CD4-positive, alpha-beta T cell (primary cell): ENCODE measurements at regions not wholly inside any gene's neighbourhood (a gene's known extent, or its start where the extent isn't known, plus 50 kb on each side); places are given as distances from the start of the nearest gene placed in this dataset.

Source experiments
- ATAC-seq: fragments of 200-7000 bp; cut with Tn5 transposase; one replicate; pipeline ENCODE4 v1.10.0; 2022; ENCODE audit warnings: mild to moderate bottlenecking; ENCODE audit not compliant: poor library complexity
- CTCF ChIA-PET: fragments of 350-600 bp; sonication (Branson Sonifier 250); formaldehyde crosslinking; loops from one replicate; lab custom pipeline; 2021; ENCODE audit warnings: antibody characterized with exemption, inconsistent platforms; lab: Charles Lee
- POLR2A ChIA-PET: fragments of 350-600 bp; sonication (Branson Sonifier 250); formaldehyde crosslinking; loops from one replicate; lab custom pipeline; 2021; ENCODE audit warnings: antibody characterized with exemption, inconsistent platforms; lab: Charles Lee
- DNase-seq, 14 experiments: peaks; one replicate each; pipeline ENCODE4 v3.0.0-alpha.2; 2013 to 2020; ENCODE audit warnings: mixed read lengths in 2 of 14
- H3K27ac ChIP-seq, 2 donors: one replicate each; pipeline versions ENCODE4 v1.5.1 to v1.7.0; 2013; ENCODE audit warnings: low read length in 2 of 2, low read depth in 1 of 2, mild to moderate bottlenecking in 1 of 2
- H3K27me3 ChIP-seq, 2 experiments: 1 replicate in 1 of 2; 2 replicates in 1 of 2; pipeline versions ENCODE4 v1.6.1 to v1.7.0; 2013; ENCODE audit warnings: low read length in 2 of 2, control low read depth in 1 of 2, mild to moderate bottlenecking in 1 of 2, moderate library complexity in 1 of 2; ENCODE audit not compliant: insufficient read depth in 2 of 2, control insufficient read depth in 1 of 2
- H3K36me3 ChIP-seq: one replicate; pipeline ENCODE4 v1.6.1; 2013; ENCODE audit warnings: low read length, control low read depth; ENCODE audit not compliant: insufficient read depth
- H3K4me1 ChIP-seq: one replicate; pipeline ENCODE4 v1.6.1; 2013; ENCODE audit warnings: low read length, control low read depth; ENCODE audit not compliant: insufficient read depth
- H3K4me3 ChIP-seq: one replicate; pipeline ENCODE4 v1.5.1; 2013; ENCODE audit warnings: mild to moderate bottlenecking, low read length, moderate library complexity
- H3K9me3 ChIP-seq, 2 experiments: 1 replicate in 1 of 2; 2 replicates in 1 of 2; pipeline versions ENCODE4 v1.6.1 to v1.7.0; 2013; ENCODE audit warnings: low read length in 2 of 2, mild to moderate bottlenecking in 2 of 2, control low read depth in 1 of 2, moderate library complexity in 1 of 2; ENCODE audit not compliant: control insufficient read depth in 1 of 2, insufficient read depth in 1 of 2
- H3K27ac Mint-ChIP-seq: one replicate; pipeline ENCODE4 v1.8.0; 2020; ENCODE audit warnings: mixed read lengths
- H3K27me3 Mint-ChIP-seq: one replicate; pipeline ENCODE4 v1.8.0; 2021; ENCODE audit warnings: mixed read lengths
- H3K36me3 Mint-ChIP-seq: one replicate; pipeline ENCODE4 v1.8.0; 2021; ENCODE audit warnings: low read depth, mixed read lengths
- H3K4me1 Mint-ChIP-seq: one replicate; pipeline ENCODE4 v1.8.0; 2021; ENCODE audit warnings: low read depth, mixed read lengths
- H3K4me3 Mint-ChIP-seq: one replicate; pipeline ENCODE4 v1.8.0; 2020; ENCODE audit warnings: mild to moderate bottlenecking, mixed read lengths
- H3K9me3 Mint-ChIP-seq: one replicate; pipeline ENCODE4 v1.8.0; 2020; ENCODE audit warnings: mixed read lengths
- CTCF ChIP-seq: fragments of 200-600 bp; IDR thresholded peaks from one replicate; pipeline ENCODE4 v1.8.0; 2022; ENCODE audit warnings: antibody characterized with exemption, mild to moderate bottlenecking
- intact Hi-C, 2 experiments: fragments of 100-400 bp; cut with DNase I in 1 of 2; cut with micrococcal nuclease in 1 of 2; formaldehyde crosslinking; loops; one replicate each; pipeline versions ENCODE4 v1.15.1 to v1.9.0; 2023 to 2025; cut with DNase I, micrococcal nuclease

- Mint-ChIP-seq H3K4me1 (no peaks in the 10 kb centered on the region), H3K36me3 (no peaks in the 10 kb centered on the region), H3K27me3 (peaks cover 27% of the 10 kb centered on the region), H3K9me3 (no peaks in the 10 kb centered on the region), H3K4me3 (no peak overlapping the region), H3K27ac (no peak overlapping the region)
- Histone ChIP-seq H3K36me3 (no peaks in the 10 kb centered on the region), H3K4me3 (no peak overlapping the region), H3K27me3 (peaks cover 0 to 3% of the 10 kb centered on the region in 2 experiments), H3K9me3 (no peaks in the 10 kb centered on the region), H3K4me1 (no peaks in the 10 kb centered on the region), H3K27ac (no peak overlapping the region)
- ChIA-PET POLR2A (no interaction called here), CTCF (no interaction called here)
- TF ChIP-seq CTCF: no peak
- DNase-seq (no peak), ATAC-seq (no peak)
- intact Hi-C loops: no loop called here
These were observed 121.5 kb downstream of the CHST1 start for GRCh38 chr11:45543808-45544422.

- Histone ChIP-seq H3K4me3 (no peak overlapping the region), H3K4me1 (no peaks in the 10 kb centered on the region), H3K36me3 (no peaks in the 10 kb centered on the region), H3K9me3 (no peaks in the 10 kb centered on the region), H3K27me3 (peaks cover 0 to 3% of the 10 kb centered on the region in 2 experiments), H3K27ac (no peak overlapping the region)
- TF ChIP-seq CTCF: no peak
- no peak for ATAC-seq
- Mint-ChIP-seq H3K27me3 (peaks cover 27% of the 10 kb centered on the region), H3K9me3 (no peaks in the 10 kb centered on the region), H3K27ac (no peak overlapping the region), H3K4me3 (no peak overlapping the region), H3K36me3 (no peaks in the 10 kb centered on the region), H3K4me1 (no peaks in the 10 kb centered on the region)
- DNase-seq: no peak
- CTCF ChIA-PET: no interaction called here
- POLR2A ChIA-PET: no interaction called here
- intact Hi-C loops: no loop called here
These were observed 122.3 kb downstream of the CHST1 start for GRCh38 chr11:45543081-45543480.

GRCh38 chr11:45541693-45542434 is 123.6 kb downstream of the CHST1 start:
- Mint-ChIP-seq H3K36me3 (no peaks in the 10 kb centered on the region), H3K4me3 (no peak overlapping the region), H3K27ac (no peak overlapping the region), H3K4me1 (no peaks in the 10 kb centered on the region), H3K27me3 (peaks cover 33% of the 10 kb centered on the region), H3K9me3 (no peaks in the 10 kb centered on the region)
- Histone ChIP-seq H3K27me3 (peaks cover 0 to 3% of the 10 kb centered on the region in 2 experiments), H3K9me3 (no peaks in the 10 kb centered on the region), H3K4me3 (no peak overlapping the region), H3K27ac (no peak overlapping the region), H3K36me3 (no peaks in the 10 kb centered on the region), H3K4me1 (no peaks in the 10 kb centered on the region)
- intact Hi-C loops: no loop called here
- DNase-seq (no peak), ATAC-seq (no peak)
- CTCF ChIA-PET: interaction anchor here (1.0 kb wide), 1 partner anchor 230 kb away, joined by 3 read pairs; no protein-coding TSS in a partner anchor
- POLR2A ChIA-PET: no interaction called here
- no peak for TF ChIP-seq CTCF
